Fibroblast of lung (primary cell): ENCODE measurements at regions not wholly inside any gene's neighbourhood (a gene's known extent, or its start where the extent isn't known, plus 50 kb on each side); places are given as distances from the start of the nearest gene placed in this dataset.

ENCODE experiments used
- DNase-seq, 2 donors: peaks; one replicate each; pipeline versions ENCODE4 v3.0.0 to v3.0.0-alpha.2; 2010; ENCODE audit warnings: low read depth in 2 of 2
- H2AFZ ChIP-seq: 2 replicates; pipeline ENCODE4 v1.5.1; 2012; ENCODE audit warnings: low read length, control low read depth, inconsistent platforms
- H3K27ac ChIP-seq: 2 replicates; pipeline ENCODE4 v1.5.1; 2011; ENCODE audit warnings: low read length, control low read depth; ENCODE audit not compliant: insufficient read depth
- H3K27me3 ChIP-seq: 2 replicates; pipeline ENCODE4 v1.5.1; 2011; ENCODE audit warnings: mild to moderate bottlenecking, low read length; ENCODE audit not compliant: control insufficient read depth, insufficient read depth
- H3K36me3 ChIP-seq: 2 replicates; pipeline ENCODE4 v1.5.1; 2011; ENCODE audit warnings: low read length; ENCODE audit not compliant: control insufficient read depth, insufficient read depth
- H3K4me1 ChIP-seq: 2 replicates; pipeline ENCODE4 v1.5.1; 2011; ENCODE audit warnings: low read length; ENCODE audit not compliant: control insufficient read depth, insufficient read depth; ENCODE audit errors: extremely low read depth
- H3K4me2 ChIP-seq: 2 replicates; pipeline ENCODE4 v1.5.1; 2011; ENCODE audit warnings: low read length, control low read depth; ENCODE audit not compliant: insufficient read depth; ENCODE audit errors: extremely low read depth
- H3K4me3 ChIP-seq, 4 experiments: fragments of 200-600 bp in 1 of 4; sonication (generic) in 1 of 4; replicated peaks in 1 of 4; 2 replicates each; pipeline ENCODE4 v1.5.1; 2011 to 2016; ENCODE audit warnings: low read length in 4 of 4, low read depth in 3 of 4, mild to moderate bottlenecking in 3 of 4, control low read depth in 2 of 4, inconsistent platforms in 1 of 4, mixed read lengths in 1 of 4; ENCODE audit not compliant: insufficient read depth in 1 of 4; ENCODE audit errors: control extremely low read depth in 1 of 4
- H3K79me2 ChIP-seq: 2 replicates; pipeline ENCODE4 v1.5.1; 2012; ENCODE audit warnings: mild to moderate bottlenecking, low read length, inconsistent platforms; ENCODE audit not compliant: control insufficient read depth, insufficient read depth
- H3K9ac ChIP-seq: 2 replicates; pipeline ENCODE4 v1.5.1; 2011; ENCODE audit warnings: mild to moderate bottlenecking, low read length, control low read depth; ENCODE audit not compliant: insufficient read depth
- H3K9me3 ChIP-seq: 2 replicates; pipeline ENCODE4 v1.5.1; 2012; ENCODE audit warnings: low read depth, low read length; ENCODE audit not compliant: control insufficient read depth, insufficient read depth
- H4K20me1 ChIP-seq: 2 replicates; pipeline ENCODE4 v1.5.1; 2011; ENCODE audit warnings: low read length; ENCODE audit not compliant: control insufficient read depth, insufficient read depth; ENCODE audit errors: extremely low read depth
- CTCF ChIP-seq, 2 donors: IDR thresholded peaks in 1 of 2; conservative IDR thresholded peaks in 1 of 2; 1 replicate in 1 of 2; 2 replicates in 1 of 2; pipeline ENCODE4 v1.5.1; 2011 to 2012; ENCODE audit warnings: low read length in 2 of 2, control low read depth in 1 of 2, inconsistent platforms in 1 of 2, low read depth in 1 of 2, mild to moderate bottlenecking in 1 of 2
- EZH2 ChIP-seq: IDR thresholded peaks from 2 replicates; pipeline ENCODE4 v1.5.1; 2012; ENCODE audit warnings: low read length, control low read depth, mild to moderate bottlenecking; ENCODE audit errors: missing control alignments

- no peak for DNase-seq
- no peaks in the 10 kb centered on the region for H3K9me3 ChIP-seq
- TF ChIP-seq EZH2 (no peak), CTCF (conservative IDR thresholded peaks at IDR 0.05 in 1 of 2, IDR thresholded peaks at IDR 0.05 in 1 of 2; ENCODE audit: low read depth in 1 of 2, low read length in 2 of 2) (no peak)
- H3K9ac ChIP-seq, result no peak overlapping the region
- no peak overlapping the region for H3K27ac ChIP-seq
- H2AFZ ChIP-seq, result no peak overlapping the region
- no peaks in the 10 kb centered on the region for H4K20me1 ChIP-seq
- H3K4me3 ChIP-seq, result no peak overlapping the region
- H3K79me2 ChIP-seq, result no peaks in the 10 kb centered on the region
- H3K36me3 ChIP-seq, result no peaks in the 10 kb centered on the region
- H3K4me1 ChIP-seq, result no peaks in the 10 kb centered on the region
- H3K4me2 ChIP-seq, result no peak overlapping the region
- no peaks in the 10 kb centered on the region for H3K27me3 ChIP-seq
Measured at GRCh38 chr2:16239296-16239850, 299.0 kb downstream of the MYCN start.

- no peaks in the 10 kb centered on the region for H3K36me3 ChIP-seq
- no peak overlapping the region for H3K4me3 ChIP-seq
- H3K4me2 ChIP-seq, result no peak overlapping the region
- H3K4me1 ChIP-seq, result no peaks in the 10 kb centered on the region
- H4K20me1 ChIP-seq, result no peaks in the 10 kb centered on the region
- H3K27ac ChIP-seq, result no peak overlapping the region
- DNase-seq, result no peak
- H3K9ac ChIP-seq, result no peak overlapping the region
- no peaks in the 10 kb centered on the region for H3K79me2 ChIP-seq
- no peak for TF ChIP-seq EZH2
- TF ChIP-seq CTCF (conservative IDR thresholded peaks at IDR 0.05 in 1 of 2, IDR thresholded peaks at IDR 0.05 in 1 of 2; ENCODE audit: low read depth in 1 of 2, low read length in 2 of 2), result no peak
- no peaks in the 10 kb centered on the region for H3K27me3 ChIP-seq
- no peaks in the 10 kb centered on the region for H3K9me3 ChIP-seq
- H2AFZ ChIP-seq, result no peak overlapping the region
Measured at GRCh38 chr2:16238786-16239185, 298.4 kb downstream of the MYCN start.

- Histone ChIP-seq H3K4me2 (no peak overlapping the region), H3K9ac (no peak overlapping the region), H3K27me3 (no peaks in the 10 kb centered on the region), H3K79me2 (no peaks in the 10 kb centered on the region), H3K4me3 (no peak overlapping the region), H3K9me3 (no peaks in the 10 kb centered on the region), H4K20me1 (no peaks in the 10 kb centered on the region), H2AFZ (no peak overlapping the region), H3K36me3 (no peaks in the 10 kb centered on the region), H3K27ac (no peak overlapping the region), H3K4me1 (no peaks in the 10 kb centered on the region)
- TF ChIP-seq EZH2 (no peak), CTCF (conservative IDR thresholded peaks at IDR 0.05 in 1 of 2, IDR thresholded peaks at IDR 0.05 in 1 of 2; ENCODE audit: low read depth in 1 of 2, low read length in 2 of 2) (no peak)
- no peak for DNase-seq
Measured at GRCh38 chr2:16238001-16238761, 297.8 kb downstream of the MYCN start.
